H1 (cell line): ENCODE measurements at regions not wholly inside any gene's neighbourhood (a gene's known extent, or its start where the extent isn't known, plus 50 kb on each side); places are given as distances from the start of the nearest gene placed in this dataset.

Experiments
- RNF2 ChIP-seq: fragments of 200-900, 300-1000 bp; sonication (generic); IDR thresholded peaks from 2 replicates; pipeline ENCODE4 v1.7.1; 2016; ENCODE audit warnings: borderline replicate concordance, low read depth, mild to moderate bottlenecking, antibody characterized with exemption, low read length; ENCODE audit not compliant: poor library complexity, severe bottlenecking; ENCODE audit errors: missing control alignments
- TF ChIP-seq, protein P1 (sequence below), 3 experiments: IDR thresholded peaks; 1 replicate in 2 of 3; 2 replicates in 1 of 3; pipeline versions ENCODE4 v1.5.1 to v1.6.1; 2011; ENCODE audit warnings: low read length in 3 of 3, mild to moderate bottlenecking in 3 of 3, inconsistent platforms in 2 of 3, low read depth in 1 of 3, moderate library complexity in 1 of 3; ENCODE audit not compliant: insufficient read depth in 1 of 3; ENCODE audit errors: control extremely low read depth in 1 of 3

DNA sequence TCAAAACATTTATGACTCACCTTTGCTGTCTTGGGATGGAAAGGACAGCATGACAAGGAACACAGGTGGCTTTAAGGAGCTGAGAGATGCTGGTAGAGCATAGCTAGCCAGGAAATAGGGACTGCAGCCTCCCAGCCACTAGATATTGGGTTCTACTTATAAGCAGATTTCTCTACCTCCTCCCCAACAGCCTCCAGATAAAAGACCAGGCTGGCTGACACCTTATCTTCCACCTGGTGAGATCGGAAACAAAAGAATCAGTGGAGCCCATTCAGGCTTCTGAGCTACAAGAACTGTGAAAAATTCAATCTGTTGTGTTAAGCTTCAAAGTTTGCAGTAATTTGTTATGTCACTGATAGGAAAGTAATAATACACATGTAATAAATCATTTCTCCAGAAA is 1278.5 kb upstream of the ZEB2 start (continued):
- no peak for TF ChIP-seq RNF2
- TF ChIP-seq, protein P1, sequence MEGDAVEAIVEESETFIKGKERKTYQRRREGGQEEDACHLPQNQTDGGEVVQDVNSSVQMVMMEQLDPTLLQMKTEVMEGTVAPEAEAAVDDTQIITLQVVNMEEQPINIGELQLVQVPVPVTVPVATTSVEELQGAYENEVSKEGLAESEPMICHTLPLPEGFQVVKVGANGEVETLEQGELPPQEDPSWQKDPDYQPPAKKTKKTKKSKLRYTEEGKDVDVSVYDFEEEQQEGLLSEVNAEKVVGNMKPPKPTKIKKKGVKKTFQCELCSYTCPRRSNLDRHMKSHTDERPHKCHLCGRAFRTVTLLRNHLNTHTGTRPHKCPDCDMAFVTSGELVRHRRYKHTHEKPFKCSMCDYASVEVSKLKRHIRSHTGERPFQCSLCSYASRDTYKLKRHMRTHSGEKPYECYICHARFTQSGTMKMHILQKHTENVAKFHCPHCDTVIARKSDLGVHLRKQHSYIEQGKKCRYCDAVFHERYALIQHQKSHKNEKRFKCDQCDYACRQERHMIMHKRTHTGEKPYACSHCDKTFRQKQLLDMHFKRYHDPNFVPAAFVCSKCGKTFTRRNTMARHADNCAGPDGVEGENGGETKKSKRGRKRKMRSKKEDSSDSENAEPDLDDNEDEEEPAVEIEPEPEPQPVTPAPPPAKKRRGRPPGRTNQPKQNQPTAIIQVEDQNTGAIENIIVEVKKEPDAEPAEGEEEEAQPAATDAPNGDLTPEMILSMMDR (IDR thresholded peaks at IDR 0.05; ENCODE audit: control extremely low read depth in 1 of 3, insufficient read depth in 1 of 3, low read depth in 1 of 3, low read length in 3 of 3) = no peak
